ENCODE measurements at regions not wholly inside any gene's neighbourhood (a gene's known extent, or its start where the extent isn't known, plus 50 kb on each side); places are given as distances from the start of the nearest gene placed in this dataset.

DNA sequence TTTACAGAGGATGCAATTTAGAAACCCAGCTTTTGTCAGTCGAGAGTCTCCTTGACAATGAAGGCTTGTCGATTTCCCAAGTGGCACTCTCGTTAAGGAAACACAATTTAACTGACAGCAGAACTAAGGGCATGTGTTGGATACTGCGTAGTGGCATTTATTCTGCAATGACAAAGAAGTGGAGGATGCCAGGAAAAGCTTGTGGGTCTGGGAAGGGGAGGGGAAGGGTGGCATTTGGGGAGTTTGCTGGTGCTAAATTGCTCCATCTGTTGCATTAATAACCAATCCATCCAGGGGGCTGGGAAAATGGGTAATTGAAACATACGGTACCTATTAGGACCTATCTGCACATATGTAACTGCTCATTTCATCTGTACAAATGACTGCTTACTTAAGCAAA, 190.6 kb downstream of the NSG2 start:
- DNase-seq, result peak; percentile 48

- DNase-seq, result peak; percentile 70
Measured at GRCh38 chr5:174239718-174240117, 194.2 kb downstream of the NSG2 start.

DNA sequence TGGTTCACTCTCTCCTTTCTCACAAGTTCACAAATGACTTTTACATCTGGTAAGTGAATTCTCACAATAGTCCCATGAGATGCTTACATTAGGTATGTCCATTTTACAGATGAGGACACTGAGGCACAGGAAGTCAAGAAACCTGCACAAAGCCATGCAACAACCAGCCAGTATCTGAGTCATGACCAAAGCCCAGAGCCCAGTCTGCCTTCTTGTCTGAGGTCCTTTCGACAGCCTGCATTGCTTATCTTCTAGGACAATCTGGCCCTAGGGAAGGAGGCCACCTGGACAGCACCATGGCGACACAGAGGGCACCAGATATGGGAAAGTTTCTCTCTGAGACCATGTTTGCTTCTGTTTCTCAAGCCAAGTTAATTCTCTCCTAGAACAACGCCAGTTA, 197.1 kb downstream of the NSG2 start:
- DNase-seq, result no peak

DNA sequence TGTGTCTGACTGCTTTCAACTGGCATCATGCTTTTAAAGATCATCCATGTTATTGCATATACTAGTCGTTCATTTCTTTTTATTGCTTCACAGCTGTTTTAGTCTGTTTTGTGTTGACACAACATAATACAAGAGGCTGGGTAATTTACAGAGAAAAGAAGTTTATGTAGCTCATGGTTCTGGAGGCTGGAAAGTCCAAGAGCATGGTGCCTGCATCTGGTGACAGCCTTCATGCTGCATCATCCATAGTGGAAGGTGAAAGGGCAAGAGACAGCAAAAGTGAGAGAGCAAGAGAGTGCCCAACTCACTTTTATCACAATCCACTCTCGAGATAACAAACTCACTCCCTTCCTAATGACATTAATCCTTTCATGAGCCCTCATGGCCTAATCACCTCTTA, 198.4 kb downstream of the NSG2 start:
- DNase-seq, result no peak

DNA sequence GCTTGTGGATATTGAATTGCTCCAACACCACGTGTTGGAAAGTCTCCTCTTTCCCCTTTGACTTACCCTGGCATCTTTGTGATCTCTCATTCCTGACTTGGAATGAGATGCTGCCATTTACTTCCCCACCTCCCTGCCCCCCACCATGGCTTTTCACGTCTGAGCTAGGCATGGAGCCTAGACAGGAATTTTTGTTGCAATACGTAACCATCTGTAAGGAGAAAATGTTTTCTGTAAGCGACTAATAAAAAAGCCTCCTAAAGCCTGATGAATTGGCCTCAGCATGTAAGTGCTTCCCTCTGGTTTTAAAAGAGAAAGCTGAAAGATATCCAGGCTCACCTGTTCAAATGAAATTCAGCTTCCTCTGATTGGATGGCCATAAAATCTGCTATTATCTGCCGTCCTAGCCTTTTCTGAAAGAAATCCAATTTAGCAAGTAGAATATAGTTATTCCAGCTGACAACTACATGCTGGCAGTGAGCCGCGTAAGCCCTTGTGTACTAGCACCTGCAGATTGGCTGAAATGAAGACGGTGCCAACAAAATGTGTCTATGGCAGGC, 200.1 kb downstream of the NSG2 start:
- peak; percentile 78 for DNase-seq

- no peak for DNase-seq
Measured at GRCh38 chr5:174246743-174247142, 201.2 kb downstream of the NSG2 start.

GRCh38 chr5:174247301-174247700, 201.8 kb downstream of the NSG2 start:
- no peak for DNase-seq

DNA sequence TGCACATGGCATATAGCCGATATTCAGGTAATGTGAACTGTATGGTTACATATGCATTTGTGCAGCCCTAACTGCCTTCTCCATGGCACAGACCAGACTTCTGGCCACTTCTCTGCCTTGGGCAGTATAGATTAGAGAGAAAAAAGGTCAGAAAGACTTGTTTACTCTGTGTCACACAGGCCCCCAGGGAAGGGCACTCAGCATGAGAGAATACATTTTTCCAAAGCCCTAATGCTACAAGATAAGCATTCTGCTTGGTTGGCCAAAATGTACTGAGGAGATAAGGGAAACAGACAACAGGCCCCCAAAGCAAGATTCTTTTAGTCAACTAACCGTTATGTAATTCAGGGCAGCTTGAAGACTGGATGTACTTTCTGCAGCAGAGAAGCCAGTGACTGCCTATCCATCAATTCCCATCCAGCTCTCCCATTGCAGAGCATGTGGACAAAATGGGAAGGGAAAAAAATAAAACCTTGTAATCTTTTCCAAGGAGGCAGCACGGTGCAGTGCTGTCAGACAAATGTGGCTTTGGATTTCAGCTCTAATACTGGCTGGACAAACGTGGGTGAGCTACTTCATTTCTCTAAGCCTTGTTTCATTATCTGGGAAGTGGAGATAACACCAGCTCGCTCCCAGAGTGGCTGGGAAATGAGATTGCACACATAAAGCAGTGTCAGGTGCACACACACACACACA, 205.9 kb downstream of the NSG2 start:
- no peak for DNase-seq

- DNase-seq, result no peak
Measured at GRCh38 chr5:174252121-174252520, 206.6 kb downstream of the NSG2 start.

DNA sequence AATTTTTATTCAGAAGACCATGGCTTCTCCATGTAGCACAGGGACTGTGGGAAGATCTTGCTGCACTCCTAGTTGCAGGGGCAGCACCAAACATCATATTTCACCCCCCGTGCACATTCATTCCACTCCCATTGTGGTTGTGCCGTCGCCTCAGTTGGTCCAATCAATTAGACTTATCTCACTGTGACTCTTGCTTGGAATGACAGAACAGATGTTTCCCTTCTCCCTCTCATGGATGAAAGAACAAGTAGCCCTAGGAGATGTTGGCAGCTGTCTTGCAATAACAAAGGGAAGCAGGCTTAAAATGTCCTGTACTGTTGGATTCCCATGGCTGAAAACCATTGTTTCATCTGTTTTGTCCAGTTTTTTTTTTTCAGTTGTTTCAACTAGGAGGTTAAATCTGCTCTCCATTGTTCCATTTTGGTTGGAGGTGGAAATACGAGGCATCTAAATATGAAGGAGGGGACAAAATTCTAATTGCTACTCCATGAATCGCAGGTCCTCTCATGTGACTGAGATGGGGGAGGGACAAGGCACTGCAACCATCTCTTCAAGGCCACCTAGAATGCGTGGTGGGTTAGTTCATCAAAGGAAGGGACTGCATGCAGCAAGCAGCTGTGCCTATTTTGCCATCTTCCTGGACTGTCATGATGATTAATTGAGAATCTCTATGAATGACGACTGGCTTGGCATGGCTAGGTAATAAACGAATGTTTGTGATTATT, 214.4 kb downstream of the NSG2 start:
- DNase-seq, result no peak

DNA sequence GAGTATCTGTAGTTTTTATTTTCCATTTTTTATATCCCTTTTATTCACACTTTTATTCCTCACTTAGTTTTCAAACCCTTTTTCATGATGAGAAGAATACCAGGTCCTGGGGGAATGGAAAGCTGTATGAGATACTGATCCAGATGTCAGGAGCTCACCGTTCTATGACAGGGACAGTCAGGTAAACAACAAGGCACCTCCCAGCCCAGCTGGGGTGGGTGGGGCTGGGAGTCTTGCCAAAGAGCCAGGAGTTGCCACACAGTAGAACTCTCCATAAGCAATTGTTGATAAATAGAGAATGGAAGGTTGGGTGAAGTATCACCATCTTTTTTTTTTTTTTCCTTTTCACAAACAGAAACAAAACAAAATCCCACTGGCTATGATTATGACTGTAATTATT, 225.8 kb downstream of the NSG2 start:
- DNase-seq, result no peak

DNA sequence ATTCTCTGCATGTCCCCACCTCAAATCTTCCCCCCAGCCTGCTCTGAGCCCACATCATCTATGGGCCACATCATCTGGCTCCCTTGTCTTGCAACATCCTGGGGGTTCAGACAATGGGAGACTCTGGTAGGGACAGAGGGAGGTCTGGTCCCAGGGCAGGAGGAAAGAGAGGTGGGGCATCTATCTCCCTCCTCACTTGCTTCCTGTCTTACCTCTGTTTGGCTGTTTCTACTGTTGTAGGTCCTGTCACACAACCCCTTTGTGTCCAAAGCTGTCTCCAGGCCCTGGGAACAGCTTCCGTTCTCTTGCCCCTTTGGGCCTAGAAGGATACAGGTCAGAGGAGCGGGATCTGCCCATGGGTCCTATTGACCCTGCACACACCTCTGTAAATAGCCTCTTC, 227.2 kb downstream of the NSG2 start:
- no peak for DNase-seq

- DNase-seq, result no peak
Measured at GRCh38 chr5:174273325-174273724, 227.8 kb downstream of the NSG2 start.

- DNase-seq, result no peak
Measured at GRCh38 chr5:174275959-174276358, 230.5 kb downstream of the NSG2 start.

GRCh38 chr5:174281089-174281760, 235.7 kb downstream of the NSG2 start:
- DNase-seq, result no peak

DNA sequence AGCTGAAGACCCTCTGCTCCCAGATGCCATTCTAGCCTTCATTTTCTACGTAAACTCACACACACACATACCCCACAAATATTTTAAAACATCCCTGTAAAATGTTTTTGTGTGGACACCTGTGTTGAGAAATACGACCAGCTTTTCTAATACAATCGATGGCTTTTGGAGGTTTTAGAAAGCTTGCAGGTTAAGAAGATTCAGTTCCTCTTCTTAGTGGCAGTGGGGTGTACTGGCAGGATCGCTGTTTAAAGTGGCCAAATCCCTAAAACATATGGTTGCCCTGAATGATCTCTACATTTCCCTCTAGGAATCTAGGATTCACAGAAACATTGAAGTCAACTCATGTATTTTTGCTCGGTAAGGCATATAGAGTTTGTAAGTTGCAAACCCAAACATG, 236.3 kb downstream of the NSG2 start:
- DNase-seq, result no peak

DNA sequence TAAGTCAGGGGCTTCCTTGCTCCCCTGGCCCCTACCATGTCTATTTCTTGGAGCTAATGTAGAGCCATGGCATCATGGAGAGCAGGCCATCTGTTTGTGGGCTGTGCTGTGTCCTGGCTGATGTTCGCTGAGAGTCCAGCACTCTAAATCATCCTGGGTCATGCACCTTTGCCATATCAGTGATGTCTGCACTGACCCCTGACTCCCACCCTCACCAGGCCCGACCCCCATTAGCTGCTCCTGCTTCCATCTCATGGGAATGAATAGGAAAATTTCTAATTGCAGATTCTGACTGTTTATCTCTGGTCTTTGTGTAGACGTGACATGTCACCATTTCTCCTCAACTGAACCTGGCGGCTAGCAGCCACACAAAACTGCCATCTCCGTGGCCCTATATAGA, 236.9 kb downstream of the NSG2 start:
- DNase-seq, result no peak

- DNase-seq, result no peak
Measured at GRCh38 chr5:174283211-174284005, 237.9 kb downstream of the NSG2 start.

DNA sequence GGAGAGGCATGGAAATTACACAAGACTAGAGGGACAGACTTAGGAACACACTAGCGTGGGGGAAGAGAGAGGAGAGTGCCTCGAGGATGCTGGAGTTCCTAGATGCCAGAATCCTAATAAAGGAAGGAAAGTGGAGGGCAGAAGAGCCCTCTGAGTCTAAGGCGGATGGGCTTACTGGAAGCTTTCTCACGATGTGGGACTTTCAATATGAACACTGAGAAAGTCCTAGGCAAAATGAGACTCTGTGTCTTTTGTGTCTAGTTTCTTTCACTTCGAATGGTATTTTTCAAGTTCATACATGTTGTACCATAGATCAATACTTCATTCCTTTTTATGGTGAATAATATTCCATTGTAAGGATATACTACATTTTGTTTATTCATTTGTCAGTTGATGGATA, 239.4 kb downstream of the NSG2 start:
- DNase-seq, result no peak

GRCh38 chr5:174287761-174288160, 242.3 kb downstream of the NSG2 start:
- no peak for DNase-seq

DNA sequence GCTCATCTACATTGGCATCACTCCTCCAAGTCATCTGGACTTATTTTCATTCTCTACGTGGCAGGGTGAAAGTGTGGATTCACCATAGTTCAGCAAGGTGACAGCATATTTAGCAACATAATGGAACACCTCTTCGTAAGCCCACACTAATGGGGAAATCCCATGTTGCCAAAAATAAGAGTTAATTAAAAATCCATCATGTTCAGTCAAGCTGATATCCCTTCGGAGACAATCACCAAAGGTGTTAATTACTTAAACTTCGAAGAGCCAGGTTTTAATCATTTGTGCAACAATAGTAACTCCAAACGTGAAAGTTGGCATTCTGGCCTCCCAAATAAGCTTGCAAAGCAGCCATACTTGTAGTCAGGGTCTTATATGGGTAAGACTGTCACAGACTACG, 242.9 kb downstream of the NSG2 start:
- no peak for DNase-seq

DNA sequence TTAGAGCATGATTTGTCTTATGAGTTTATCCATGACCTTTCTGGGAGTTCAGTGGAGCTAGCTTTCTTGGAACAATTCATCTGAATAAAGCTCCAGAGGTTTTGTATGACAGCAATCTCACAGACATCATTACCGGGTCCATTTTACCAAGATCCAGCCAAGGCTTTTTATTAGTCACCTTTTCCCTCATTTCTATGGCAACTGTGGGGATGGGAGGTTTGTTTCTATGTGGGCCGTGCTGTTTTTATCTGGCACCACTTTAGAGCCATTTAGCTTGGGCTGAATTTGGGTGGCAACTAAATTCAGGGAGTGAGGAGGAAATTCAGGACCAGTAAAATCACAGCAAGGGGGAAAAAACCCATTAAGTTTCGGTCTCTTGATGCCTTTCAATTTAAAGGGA, 245.7 kb downstream of the NSG2 start:
- DNase-seq, result no peak

GRCh38 chr5:174292348-174292747, 246.8 kb downstream of the NSG2 start:
- no peak for DNase-seq
